ENCODE measurements at regions not wholly inside any gene's neighbourhood (a gene's known extent, or its start where the extent isn't known, plus 50 kb on each side); places are given as distances from the start of the nearest gene placed in this dataset.

- DNase-seq (ENCODE audit: low read depth, low spot score): no peak
- in situ Hi-C loops (cut with HindIII; ENCODE audit: low pct_unique_long_range_greater_than_20kb, low sequenced_read_pairs): no loop called here
Measured at GRCh38 chr19:13581576-13581975, 75.3 kb upstream of the CACNA1A start.

GRCh38 chr19:13579388-13580060 lies 73.2 kb upstream of the CACNA1A start:
- in situ Hi-C loops (cut with HindIII; ENCODE audit: low pct_unique_long_range_greater_than_20kb, low sequenced_read_pairs): no loop called here
- DNase-seq (ENCODE audit: low read depth, low spot score): no peak

GRCh38 chr19:13576726-13577125 lies 70.4 kb upstream of the CACNA1A start:
- in situ Hi-C loops (cut with HindIII; ENCODE audit: low pct_unique_long_range_greater_than_20kb, low sequenced_read_pairs): no loop called here
- DNase-seq (ENCODE audit: low read depth, low spot score): no peak

- peak; percentile 43 for DNase-seq (ENCODE audit: low read depth, low spot score)
- in situ Hi-C loops (cut with HindIII; ENCODE audit: low pct_unique_long_range_greater_than_20kb, low sequenced_read_pairs): no loop called here
Measured at GRCh38 chr19:13574933-13575332, 68.7 kb upstream of the CACNA1A start.

GRCh38 chr19:13573056-13573667 lies 66.9 kb upstream of the CACNA1A start:
- in situ Hi-C loops (cut with HindIII; ENCODE audit: low pct_unique_long_range_greater_than_20kb, low sequenced_read_pairs): no loop called here
- no peak for DNase-seq (ENCODE audit: low read depth, low spot score)

GRCh38 chr19:13561461-13561860 lies 55.2 kb upstream of the CACNA1A start:
- in situ Hi-C loops (cut with HindIII; ENCODE audit: low pct_unique_long_range_greater_than_20kb, low sequenced_read_pairs): no loop called here
- DNase-seq (ENCODE audit: low read depth, low spot score): no peak

- in situ Hi-C loops (cut with HindIII; ENCODE audit: low pct_unique_long_range_greater_than_20kb, low sequenced_read_pairs): no loop called here
- DNase-seq (ENCODE audit: low read depth, low spot score): peak; percentile 14
Measured at GRCh38 chr19:13557756-13558398, 51.6 kb upstream of the CACNA1A start.

GRCh38 chr19:13556552-13556951 lies 50.3 kb upstream of the CACNA1A start:
- no peak for DNase-seq (ENCODE audit: low read depth, low spot score)
- in situ Hi-C loops (cut with HindIII; ENCODE audit: low pct_unique_long_range_greater_than_20kb, low sequenced_read_pairs): no loop called here
